Activated CD4-positive, alpha-beta T cell treated with anti-CD3 and anti-CD28 coated beads, Interleukin-2, amount 50 U/mL, for 4 hours (primary cell): ENCODE measurements at regions not wholly inside any gene's neighbourhood (a gene's known extent, or its start where the extent isn't known, plus 50 kb on each side); places are given as distances from the start of the nearest gene placed in this dataset.

Experiments used
- DNase-seq, 2 experiments: peaks; one replicate each; pipeline ENCODE4 v3.0.0-alpha.2; 2020

GRCh38 chr17:77849239-77849638 lies 109.3 kb upstream of the TNRC6C start:
- no peak for DNase-seq

GRCh38 chr17:77851921-77852320 lies 106.6 kb upstream of the TNRC6C start:
- DNase-seq: no peak

GRCh38 chr17:77852731-77853130 lies 105.8 kb upstream of the TNRC6C start:
- DNase-seq: no peak

GRCh38 chr17:77853191-77853977 lies 105.1 kb upstream of the TNRC6C start:
- DNase-seq: no peak

GRCh38 chr17:77854083-77854758 lies 104.3 kb upstream of the TNRC6C start:
- DNase-seq: no peak

- no peak for DNase-seq
Observed at GRCh38 chr17:77854759-77855745, 103.5 kb upstream of the TNRC6C start.

GRCh38 chr17:77856551-77857305 lies 101.8 kb upstream of the TNRC6C start:
- DNase-seq: no peak

- no peak for DNase-seq
Observed at GRCh38 chr17:77857306-77857555, 101.3 kb upstream of the TNRC6C start.

GRCh38 chr17:77857613-77858012 lies 100.9 kb upstream of the TNRC6C start:
- DNase-seq: peak in 1 of 2 experiments; percentile 26

- DNase-seq: no peak
Observed at GRCh38 chr17:77858291-77859034, 100.0 kb upstream of the TNRC6C start.

GRCh38 chr17:77859035-77859810 lies 99.3 kb upstream of the TNRC6C start:
- DNase-seq: no peak

GRCh38 chr17:77861133-77861695 lies 97.3 kb upstream of the TNRC6C start:
- no peak for DNase-seq

- no peak for DNase-seq
Observed at GRCh38 chr17:77861981-77862645, 96.4 kb upstream of the TNRC6C start.

- DNase-seq: no peak
Observed at GRCh38 chr17:77862890-77863813, 95.4 kb upstream of the TNRC6C start.

GRCh38 chr17:77863814-77864161 lies 94.7 kb upstream of the TNRC6C start:
- no peak for DNase-seq

- no peak for DNase-seq
Observed at GRCh38 chr17:77864234-77865111, 94.0 kb upstream of the TNRC6C start.

- no peak for DNase-seq
Observed at GRCh38 chr17:77865112-77865611, 93.3 kb upstream of the TNRC6C start.

- DNase-seq: no peak
Observed at GRCh38 chr17:77865716-77866115, 92.8 kb upstream of the TNRC6C start.
